H1 (cell line): ENCODE measurements at regions not wholly inside any gene's neighbourhood (a gene's known extent, or its start where the extent isn't known, plus 50 kb on each side); places are given as distances from the start of the nearest gene placed in this dataset.

ENCODE experiments used
- CHD2 ChIP-seq: IDR thresholded peaks from 2 replicates; pipeline ENCODE4 v1.6.1; 2012; ENCODE audit warnings: low read length, improper control_type of control experiment
- KDM1A ChIP-seq: fragments of 200-600, 300-600 bp; sonication (generic); IDR thresholded peaks from 2 replicates; pipeline ENCODE4 v1.7.1; 2016; ENCODE audit warnings: mild to moderate bottlenecking, low read length, borderline replicate concordance
- RXRA ChIP-seq: IDR thresholded peaks from 2 replicates; pipeline ENCODE4 v1.6.1; 2011; ENCODE audit warnings: low read depth, mild to moderate bottlenecking, low read length, moderate library complexity; ENCODE audit not compliant: insufficient read depth
- SAP30 ChIP-seq: fragments of 300-600 bp; sonication (generic); IDR thresholded peaks from 2 replicates; pipeline ENCODE4 v1.7.1; 2012; ENCODE audit warnings: low read length, moderate library complexity, mild to moderate bottlenecking, inconsistent platforms; ENCODE audit not compliant: insufficient read depth, insufficient replicate concordance

- no peak for TF ChIP-seq KDM1A
- TF ChIP-seq SAP30, result no peak
- TF ChIP-seq CHD2, result no peak
- no peak for TF ChIP-seq RXRA
Observed at GRCh38 chr16:80174416-80174815, 366.4 kb upstream of the DYNLRB2 start (continued).
